GM21717 (cell line): ENCODE measurements at regions not wholly inside any gene's neighbourhood (a gene's known extent, or its start where the extent isn't known, plus 50 kb on each side); places are given as distances from the start of the nearest gene placed in this dataset.
"Not testable (repeated sequence)": the region's sequence is repeated elsewhere in the genome, so short reads cannot be mapped to it uniquely, and the experiment has no call there.

Source experiments
- ATAC-seq: cut with Tn5 transposase; IDR thresholded peaks from one replicate; pipeline ENCODE4 v1.9.1; 2021; ENCODE audit warnings: mild to moderate bottlenecking, moderate library complexity; ENCODE audit not compliant: unreplicated experiment

GRCh38 chr2:51880153-51880552 lies 848.2 kb upstream of the NRXN1 start:
- ATAC-seq = no peak

- no peak for ATAC-seq
Observed at GRCh38 chr2:51866361-51866760, 834.4 kb upstream of the NRXN1 start.

- no peak for ATAC-seq
Observed at GRCh38 chr2:51859260-51859659, 827.3 kb upstream of the NRXN1 start.

- ATAC-seq = no peak
Observed at GRCh38 chr2:51855683-51856082, 823.8 kb upstream of the NRXN1 start.

- ATAC-seq = no peak
Observed at GRCh38 chr2:51846796-51847195, 814.9 kb upstream of the NRXN1 start.

GRCh38 chr2:51846018-51846417 lies 814.1 kb upstream of the NRXN1 start:
- ATAC-seq = no peak

GRCh38 chr2:51844596-51844995 lies 812.7 kb upstream of the NRXN1 start:
- ATAC-seq = no peak

GRCh38 chr2:51829477-51829876 lies 797.5 kb upstream of the NRXN1 start:
- ATAC-seq = no peak

- no peak for ATAC-seq
Observed at GRCh38 chr2:51825823-51826222, 793.9 kb upstream of the NRXN1 start.

GRCh38 chr2:51813247-51813646 lies 781.3 kb upstream of the NRXN1 start:
- ATAC-seq = no peak

GRCh38 chr2:51812138-51812866 lies 780.4 kb upstream of the NRXN1 start:
- ATAC-seq = no peak

- no peak for ATAC-seq
Observed at GRCh38 chr2:51810197-51810596, 778.3 kb upstream of the NRXN1 start.

- ATAC-seq = no peak
Observed at GRCh38 chr2:51807229-51807628, 775.3 kb upstream of the NRXN1 start.

GRCh38 chr2:51795248-51795888 lies 763.4 kb upstream of the NRXN1 start:
- peak; percentile 59 for ATAC-seq

GRCh38 chr2:51791496-51791895 lies 759.6 kb upstream of the NRXN1 start:
- ATAC-seq = no peak

GRCh38 chr2:51790854-51791253 lies 758.9 kb upstream of the NRXN1 start:
- no peak for ATAC-seq

GRCh38 chr2:51789918-51790317 lies 758.0 kb upstream of the NRXN1 start:
- ATAC-seq = no peak

GRCh38 chr2:51782921-51783765 lies 751.2 kb upstream of the NRXN1 start:
- no peak for ATAC-seq

- ATAC-seq = no peak
Observed at GRCh38 chr2:51781691-51782090, 749.8 kb upstream of the NRXN1 start.

- ATAC-seq = no peak
Observed at GRCh38 chr2:51780353-51780752, 748.4 kb upstream of the NRXN1 start.

- not testable (repeated sequence) for ATAC-seq
Observed at GRCh38 chr2:51779723-51780122, 747.8 kb upstream of the NRXN1 start.

- no peak for ATAC-seq
Observed at GRCh38 chr2:51778806-51779205, 746.9 kb upstream of the NRXN1 start.
